HCT116 (cell line): ENCODE measurements at regions not wholly inside any gene's neighbourhood (a gene's known extent, or its start where the extent isn't known, plus 50 kb on each side); places are given as distances from the start of the nearest gene placed in this dataset.

ENCODE experiments used
- ATAC-seq: fragments of 200-7000 bp; cut with Tn5 transposase; 2 replicates; pipeline ENCODE4 v1.9.1; 2020; ENCODE audit warnings: mild to moderate bottlenecking, moderate library complexity
- BruUV-seq: library from RNA; stranded (reverse); fragments of 400-500 nt; replicated peaks from 2 replicates; lab custom pipeline; 2021; lab: Mats Ljungman, UMichigan
- CTCF ChIA-PET: fragments of 300-600 bp; sonication (Branson Sonifier 250); formaldehyde crosslinking; loops from one replicate; lab custom pipeline; 2021; ENCODE audit warnings: antibody characterized with exemption; lab: Charles Lee
- POLR2A ChIA-PET: fragments of 300-600, 350-600 bp; sonication (Branson Sonifier 250); formaldehyde crosslinking; loops from one replicate; lab custom pipeline; 2021; ENCODE audit warnings: antibody characterized with exemption; lab: Charles Lee
- RAD21 ChIA-PET, 2 experiments: fragments of 300-600 bp; sonication (Branson Sonifier 250); formaldehyde crosslinking; loops; one replicate each; lab custom pipeline; 2023; ENCODE audit warnings: low total read pairs in 2 of 2; ENCODE audit not compliant: uncharacterized antibody in 2 of 2, unreplicated experiment in 2 of 2, low non-redundant PET in 1 of 2; lab: Charles Lee
- DNase-seq: peaks from one replicate; pipeline ENCODE4 v3.0.0-alpha.2; 2010; ENCODE audit warnings: low read depth, low spot score
- H2AFZ ChIP-seq: fragments of 200-600 bp; shearing (Covaris generic), sonication (generic); 2 replicates; pipeline ENCODE4 v1.6.1; 2017; ENCODE audit warnings: low read depth, mixed run types, mixed read lengths, antibody characterized with exemption, low read length; ENCODE audit not compliant: poor library complexity, severe bottlenecking
- H3K27ac ChIP-seq: 2 replicates; pipeline ENCODE4 v1.5.1; 2012; ENCODE audit warnings: low read depth, low read length
- H3K27me3 ChIP-seq: fragments of 200-600 bp; sonication (generic); 2 replicates; pipeline ENCODE4 v1.6.1; 2016; ENCODE audit warnings: mixed run types, low read length, mixed read lengths; ENCODE audit not compliant: insufficient read depth
- H3K36me3 ChIP-seq, 2 experiments: fragments of 200-500 bp in 1 of 2; fragments of 200-600 bp in 1 of 2; sonication (Bioruptor generic) in 1 of 2; sonication (generic) in 1 of 2; 2 replicates each; pipeline versions ENCODE4 v1.5.1 to v1.6.1; 2014 to 2016; ENCODE audit warnings: low read length in 2 of 2, inconsistent platforms in 1 of 2, mixed read lengths in 1 of 2, mixed run types in 1 of 2; ENCODE audit not compliant: insufficient read depth in 2 of 2, control insufficient read depth in 1 of 2
- H3K4me1 ChIP-seq, 2 experiments: fragments of 200-600 bp in 1 of 2; sonication (generic) in 1 of 2; 2 replicates each; pipeline versions ENCODE4 v1.5.1 to v1.6.1; 2012 to 2017; ENCODE audit warnings: low read length in 2 of 2, inconsistent platforms in 1 of 2, mild to moderate bottlenecking in 1 of 2, mixed read lengths in 1 of 2, mixed run types in 1 of 2, moderate library complexity in 1 of 2; ENCODE audit not compliant: insufficient read depth in 2 of 2, control insufficient read depth in 1 of 2
- H3K4me2 ChIP-seq: fragments of 200-600 bp; sonication (generic); 2 replicates; pipeline ENCODE4 v1.6.1; 2017; ENCODE audit warnings: mixed run types, low read length, mixed read lengths
- H3K4me3 ChIP-seq, 2 experiments: fragments of 200-600 bp in 1 of 2; sonication (generic) in 1 of 2; replicated peaks in 1 of 2; 2 replicates each; pipeline ENCODE4 v1.5.1; 2011 to 2016; ENCODE audit warnings: low read length in 2 of 2, control low read depth in 1 of 2, low read depth in 1 of 2, mild to moderate bottlenecking in 1 of 2, mixed read lengths in 1 of 2, mixed run types in 1 of 2
- H3K79me2 ChIP-seq: fragments of 200-600 bp; sonication (generic); 2 replicates; pipeline ENCODE4 v1.6.1; 2017; ENCODE audit warnings: mild to moderate bottlenecking, mixed run types, low read length, moderate library complexity, mixed read lengths; ENCODE audit not compliant: insufficient read depth
- H3K9ac ChIP-seq: fragments of 200-600 bp; sonication (generic); 2 replicates; pipeline ENCODE4 v1.6.1; 2016; ENCODE audit warnings: low read length, mixed read lengths
- H3K9me2 ChIP-seq: fragments of 200-600 bp; sonication (generic), shearing (Covaris generic); 2 replicates; pipeline ENCODE4 v1.6.1; 2017; ENCODE audit warnings: mixed run types, mild to moderate bottlenecking, moderate library complexity; ENCODE audit not compliant: insufficient read depth
- H3K9me3 ChIP-seq, 2 experiments: fragments of 200-500 bp in 1 of 2; fragments of 200-600 bp in 1 of 2; sonication (Bioruptor generic) in 1 of 2; sonication (generic) in 1 of 2; 2 replicates each; pipeline ENCODE4 v1.6.1; 2014 to 2017; ENCODE audit warnings: low read length in 2 of 2, mixed read lengths in 2 of 2, inconsistent platforms in 1 of 2, low read depth in 1 of 2, mild to moderate bottlenecking in 1 of 2, mixed run types in 1 of 2, moderate library complexity in 1 of 2; ENCODE audit not compliant: control insufficient read depth in 1 of 2, insufficient read depth in 1 of 2
- H4K20me1 ChIP-seq: fragments of 200-600 bp; sonication (generic), shearing (Covaris generic); 2 replicates; pipeline ENCODE4 v1.6.1; 2017; ENCODE audit warnings: mixed run types, mild to moderate bottlenecking, moderate library complexity; ENCODE audit not compliant: insufficient read depth
- POLR2AphosphoS5 ChIP-seq: IDR thresholded peaks from 2 replicates; pipeline ENCODE4 v1.6.1; 2011; ENCODE audit warnings: mild to moderate bottlenecking, low read depth, low read length, moderate library complexity
- TCF7L2 ChIP-seq: IDR thresholded peaks from 2 replicates; pipeline ENCODE4 v1.7.0; 2011; ENCODE audit warnings: borderline replicate concordance, inconsistent platforms; ENCODE audit not compliant: insufficient read depth, insufficient read length; ENCODE audit errors: extremely low read depth
- YY1 ChIP-seq: IDR thresholded peaks from 2 replicates; pipeline ENCODE4 v1.6.1; 2011; ENCODE audit warnings: low read length, low read depth, moderate library complexity, mild to moderate bottlenecking; ENCODE audit not compliant: insufficient replicate concordance; ENCODE audit errors: extremely low read depth
- intact Hi-C: fragments of 100-400 bp; cut with micrococcal nuclease; formaldehyde crosslinking; loops from 2 replicates; pipeline ENCODE4 v1.10.0; 2022

DNA sequence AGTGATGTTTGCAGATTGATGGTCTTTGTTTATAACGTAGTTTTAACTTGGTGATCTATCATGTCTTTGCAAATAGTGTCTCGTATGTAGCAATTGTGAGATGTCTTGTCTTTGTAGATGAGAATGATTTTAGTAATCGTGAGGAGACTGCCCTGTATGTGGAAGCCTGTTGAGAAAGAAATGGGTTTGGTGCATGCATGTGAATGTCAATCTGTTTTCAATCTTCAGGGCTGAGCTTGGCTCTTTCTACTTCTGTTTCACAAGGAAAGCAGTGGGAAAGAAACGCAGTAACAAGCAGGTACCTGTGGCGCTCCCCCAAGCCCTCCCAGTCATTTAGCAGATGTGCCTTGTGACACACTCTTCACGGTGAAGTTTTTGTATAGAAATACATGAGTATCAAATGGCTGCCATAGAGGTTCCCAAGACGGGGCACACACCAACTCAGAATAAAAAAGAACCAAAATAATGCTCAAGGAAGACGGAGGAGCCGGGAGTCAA, 342.8 kb upstream of the DDHD1 start:
- TF ChIP-seq POLR2AphosphoS5 (no peak), TCF7L2 (no peak)
- Histone ChIP-seq H3K4me1 (no peaks in the 10 kb centered on the region), H3K36me3 (no peaks in the 10 kb centered on the region), H3K79me2 (no peaks in the 10 kb centered on the region), H3K27me3 (no peaks in the 10 kb centered on the region), H3K9me2 (no peaks in the 10 kb centered on the region), H3K9me3 (no peaks in the 10 kb centered on the region), H3K27ac (no peak overlapping the region), H3K4me2 (no peak overlapping the region), H4K20me1 (no peaks in the 10 kb centered on the region), H3K9ac (no peak overlapping the region), H3K4me3 (no peak overlapping the region), H2AFZ (no peak overlapping the region)
- ChIA-PET POLR2A (no interaction called here), RAD21 (no interaction called here), CTCF (no interaction called here)
- intact Hi-C loops, result no loop called here
- no peak for DNase-seq
- no TSS peak for BruUV-seq
- ATAC-seq, result no peak

DNA sequence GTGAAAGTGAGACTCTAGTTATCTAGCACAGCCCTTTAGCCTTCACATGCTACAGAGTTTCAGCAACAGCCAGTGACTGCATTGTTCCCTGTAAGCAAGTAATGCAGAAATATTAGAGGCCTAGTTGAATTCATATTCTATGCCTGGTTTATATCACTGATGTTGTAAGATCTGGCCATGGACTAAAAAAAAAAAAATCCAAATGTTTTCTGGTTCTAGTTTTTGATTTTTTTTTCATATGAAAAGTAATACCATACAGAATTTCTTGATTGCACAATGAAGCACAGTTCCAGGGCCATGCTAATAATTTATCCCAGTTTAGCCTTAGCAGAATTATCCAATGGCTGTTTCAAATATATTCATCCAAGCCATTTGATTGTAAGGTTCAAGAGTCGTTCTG, 341.5 kb upstream of the DDHD1 start:
- no peaks in the 10 kb centered on the region for H3K79me2 ChIP-seq
- H4K20me1 ChIP-seq, result no peaks in the 10 kb centered on the region
- no peaks in the 10 kb centered on the region for H3K9me2 ChIP-seq
- CTCF ChIA-PET, result no interaction called here
- DNase-seq (no peak), ATAC-seq (no peak)
- H3K9me3 ChIP-seq, result no peaks in the 10 kb centered on the region
- H3K36me3 ChIP-seq, result no peaks in the 10 kb centered on the region
- TF ChIP-seq YY1, result no peak
- H3K27ac ChIP-seq, result no peak overlapping the region
- intact Hi-C loops, result no loop called here
- no peaks in the 10 kb centered on the region for H3K27me3 ChIP-seq
- H3K4me3 ChIP-seq, result no peak overlapping the region
- BruUV-seq, result no TSS peak
- POLR2A ChIA-PET, result no interaction called here
- H3K4me1 ChIP-seq, result no peaks in the 10 kb centered on the region
- RAD21 ChIA-PET, result no interaction called here
- no peak overlapping the region for H3K4me2 ChIP-seq
- no peak overlapping the region for H3K9ac ChIP-seq
- H2AFZ ChIP-seq, result no peak overlapping the region
